SK-N-SH (cell line): ENCODE measurements at regions not wholly inside any gene's neighbourhood (a gene's known extent, or its start where the extent isn't known, plus 50 kb on each side); places are given as distances from the start of the nearest gene placed in this dataset.

Experiments used
- CTCF ChIA-PET: fragments of 300-600, 350-600 bp; formaldehyde crosslinking; extraction: SDS; loops from one replicate; lab custom pipeline; 2021; lab: Yijun Ruan, JAX
- POLR2A ChIA-PET: fragments of 350-600 bp; sonication (Branson Sonifier 250); formaldehyde crosslinking; extraction: SDS; loops from one replicate; lab custom pipeline; 2020; ENCODE audit warnings: antibody characterized with exemption, inconsistent platforms; lab: Yijun Ruan, JAX
- DNase-seq: peaks from one replicate; pipeline ENCODE4 v3.0.0; 2012
- H2AFZ ChIP-seq: fragments of 200-600 bp; sonication (generic); 2 replicates; pipeline ENCODE4 v1.8.1; 2016; ENCODE audit warnings: antibody characterized with exemption, mild to moderate bottlenecking, low read depth
- H3F3A ChIP-seq: fragments of 200-600 bp; sonication (generic); replicated peaks from 2 replicates; pipeline ENCODE3; 2016; ENCODE audit warnings: antibody characterized with exemption, mild to moderate bottlenecking; ENCODE audit not compliant: insufficient read depth
- H3K27ac ChIP-seq, 2 experiments: fragments of 200-500 bp in 1 of 2; fragments of 200-600 bp in 1 of 2; sonication (Bioruptor generic) in 1 of 2; sonication (generic), shearing (Covaris generic) in 1 of 2; 2 replicates each; pipeline versions ENCODE4 v1.5.1 to v1.6.1; 2014 to 2016; ENCODE audit warnings: low read depth in 2 of 2, inconsistent platforms in 1 of 2, low read length in 1 of 2, mild to moderate bottlenecking in 1 of 2, mixed read lengths in 1 of 2
- H3K27me3 ChIP-seq: fragments of 200-600 bp; sonication (generic), shearing (Covaris generic); 2 replicates; pipeline ENCODE4 v1.6.1; 2016; ENCODE audit warnings: mixed run types; ENCODE audit not compliant: insufficient read depth
- H3K36me3 ChIP-seq, 2 experiments: fragments of 200-500 bp in 1 of 2; fragments of 200-600 bp in 1 of 2; sonication (Bioruptor generic) in 1 of 2; sonication (generic) in 1 of 2; replicated peaks in 1 of 2; 2 replicates each; pipeline versions ENCODE3 to v1.5.1; 2014 to 2016; ENCODE audit warnings: low read length in 1 of 2, mild to moderate bottlenecking in 1 of 2; ENCODE audit not compliant: insufficient read depth in 2 of 2, control insufficient read depth in 1 of 2
- H3K4me1 ChIP-seq, 2 experiments: fragments of 200-500 bp in 1 of 2; fragments of 200-600 bp in 1 of 2; sonication (Bioruptor generic) in 1 of 2; sonication (generic), shearing (Covaris generic) in 1 of 2; 2 replicates each; pipeline versions ENCODE4 v1.5.1 to v1.6.1; 2014 to 2016; ENCODE audit warnings: low read depth in 1 of 2, low read length in 1 of 2, mixed run types in 1 of 2; ENCODE audit not compliant: insufficient read depth in 2 of 2, control insufficient read depth in 1 of 2
- H3K4me2 ChIP-seq: fragments of 200-600 bp; sonication (generic), shearing (Covaris generic); 2 replicates; pipeline ENCODE4 v1.6.1; 2017; ENCODE audit warnings: mixed run types
- H3K4me3 ChIP-seq, 2 experiments: fragments of 200-500 bp in 1 of 2; fragments of 200-600 bp in 1 of 2; sonication (Bioruptor generic) in 1 of 2; sonication (generic), shearing (Covaris generic) in 1 of 2; 2 replicates each; pipeline versions ENCODE4 v1.5.1 to v1.8.1; 2014 to 2016; ENCODE audit warnings: low read depth in 2 of 2, inconsistent platforms in 1 of 2, low read length in 1 of 2, mild to moderate bottlenecking in 1 of 2, mixed read lengths in 1 of 2, moderate library complexity in 1 of 2
- H3K79me2 ChIP-seq: fragments of 200-600 bp; sonication (generic); 2 replicates; pipeline ENCODE4 v1.8.1; 2017; ENCODE audit warnings: mild to moderate bottlenecking; ENCODE audit not compliant: insufficient read depth
- H3K9ac ChIP-seq: fragments of 200-600 bp; sonication (generic); 2 replicates; pipeline ENCODE4 v1.6.1; 2017; ENCODE audit warnings: mixed run types
- H3K9me2 ChIP-seq: fragments of 200-600 bp; sonication (generic); 2 replicates; pipeline ENCODE4 v1.6.1; 2017; ENCODE audit warnings: mixed run types
- H3K9me3 ChIP-seq: fragments of 200-600 bp; sonication (generic); 2 replicates; pipeline ENCODE4 v1.6.1; 2017; ENCODE audit warnings: mixed run types, mild to moderate bottlenecking, moderate library complexity
- H4K20me1 ChIP-seq: fragments of 200-600 bp; sonication (generic); 2 replicates; pipeline ENCODE4 v1.6.1; 2017; ENCODE audit warnings: mild to moderate bottlenecking, mixed run types; ENCODE audit not compliant: insufficient read depth
- CHD2 ChIP-seq: fragments of 150-350 bp; IDR thresholded peaks from 2 replicates; pipeline ENCODE4 v1.6.1; 2018; ENCODE audit warnings: low read length; ENCODE audit not compliant: partially characterized antibody
- ELF1 ChIP-seq: IDR thresholded peaks from 2 replicates; pipeline ENCODE4 v1.4.0; 2012
- EP300 ChIP-seq, 2 experiments: IDR thresholded peaks; 2 replicates each; pipeline versions ENCODE4 v1.4.0 to v1.6.1; 2012; ENCODE audit warnings: borderline replicate concordance in 1 of 2, low read depth in 1 of 2, low read length in 1 of 2
- EZH2phosphoT487 ChIP-seq: fragments of 200-600 bp; sonication (generic); IDR thresholded peaks from 2 replicates; pipeline ENCODE4 v1.6.1; 2017; ENCODE audit warnings: low read depth, mixed run types, mild to moderate bottlenecking, antibody characterized with exemption, moderate library complexity, borderline replicate concordance
- FOSL2 ChIP-seq: IDR thresholded peaks from 2 replicates; pipeline ENCODE4 v1.4.0; 2012; ENCODE audit warnings: low read depth, mild to moderate bottlenecking, moderate library complexity, borderline replicate concordance
- FOXJ3 ChIP-seq: sonication (generic); formaldehyde crosslinking; IDR thresholded peaks from 2 replicates; pipeline ENCODE4 v1.5.1; 2020; ENCODE audit warnings: mild to moderate bottlenecking, missing genetic modification reagents
- GABPA ChIP-seq: IDR thresholded peaks from 2 replicates; pipeline ENCODE4 v1.4.0; 2012; ENCODE audit warnings: low read depth, mild to moderate bottlenecking
- JUND ChIP-seq: IDR thresholded peaks from 2 replicates; pipeline ENCODE4 v1.4.0; 2012
- POLR2AphosphoS5 ChIP-seq: IDR thresholded peaks from 2 replicates; pipeline ENCODE4 v1.6.1; 2012; ENCODE audit warnings: low read depth, low read length
- RFX5 ChIP-seq: IDR thresholded peaks from 2 replicates; pipeline ENCODE4 v1.6.1; 2012; ENCODE audit warnings: mild to moderate bottlenecking, improper control_type of control experiment, low read length
- SMC3 ChIP-seq: IDR thresholded peaks from 2 replicates; pipeline ENCODE4 v1.6.1; 2012; ENCODE audit warnings: low read depth, low read length, improper control_type of control experiment
- TAF1 ChIP-seq: IDR thresholded peaks from 2 replicates; pipeline ENCODE4 v1.6.1; 2012; ENCODE audit warnings: low read depth, mild to moderate bottlenecking, low read length, moderate library complexity, borderline replicate concordance
- TCF12 ChIP-seq: IDR thresholded peaks from 2 replicates; pipeline ENCODE4 v1.4.0; 2012
- TEAD4 ChIP-seq: IDR thresholded peaks from 2 replicates; pipeline ENCODE4 v1.4.0; 2012; ENCODE audit warnings: mild to moderate bottlenecking, borderline replicate concordance; ENCODE audit not compliant: insufficient read depth
- WGBS: methylation state at CpG from one replicate; pipeline ENCODE4 v1.1.6; 2017; ENCODE audit warnings: low lambda C conversion rate; 5-methylcytosine and 5-hydroxymethylcytosine counted together
- TF ChIP-seq, protein P1 (sequence below): fragments of 200-600 bp; sonication (generic); IDR thresholded peaks from 2 replicates; pipeline ENCODE4 v1.6.1; 2017; ENCODE audit warnings: antibody characterized with exemption, mild to moderate bottlenecking, moderate library complexity
- TF ChIP-seq, protein P2 (sequence below): IDR thresholded peaks from 2 replicates; pipeline ENCODE4; 2012
- TF ChIP-seq, protein P3 (sequence below): fragments of 150-350 bp; IDR thresholded peaks from 2 replicates; pipeline ENCODE4 v1.6.1; 2016; ENCODE audit warnings: mild to moderate bottlenecking, low read depth, low read length
- TF ChIP-seq, protein P4 (sequence below): IDR thresholded peaks from 2 replicates; pipeline ENCODE4 v1.6.1; 2012; ENCODE audit warnings: mild to moderate bottlenecking, low read depth, low read length, moderate library complexity
- TF ChIP-seq, protein P5 (sequence below): fragments of 150-350 bp; IDR thresholded peaks from 2 replicates; pipeline ENCODE4 v1.6.1; 2017; ENCODE audit warnings: antibody characterized with exemption, low read length, low read depth, borderline replicate concordance

DNA sequence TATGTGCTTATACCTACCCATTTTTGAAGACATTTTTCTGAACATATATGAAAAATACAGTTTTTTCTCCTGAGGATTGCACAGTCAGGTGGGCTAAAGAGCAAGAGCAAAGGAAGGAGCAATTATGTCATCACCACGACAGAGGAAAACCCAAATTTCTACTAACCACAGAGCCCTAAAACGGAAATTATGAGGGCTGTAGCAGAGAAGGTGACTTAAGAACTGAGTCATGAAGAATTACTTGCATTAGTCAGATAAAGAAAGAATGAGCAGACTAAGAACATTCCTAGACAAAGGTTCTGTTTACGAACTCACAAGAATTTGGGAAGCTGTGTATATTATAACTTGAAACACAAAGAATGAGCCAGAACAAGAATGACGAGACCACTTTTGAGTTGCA lies 974.4 kb downstream of the NXPH1 start:
- H3K4me2 ChIP-seq = no peak overlapping the region
- CTCF ChIA-PET = interaction anchor here (0.7 kb wide), 1 partner anchor 13 kb away, joined by 3 read pairs; no protein-coding TSS in a partner anchor

DNA sequence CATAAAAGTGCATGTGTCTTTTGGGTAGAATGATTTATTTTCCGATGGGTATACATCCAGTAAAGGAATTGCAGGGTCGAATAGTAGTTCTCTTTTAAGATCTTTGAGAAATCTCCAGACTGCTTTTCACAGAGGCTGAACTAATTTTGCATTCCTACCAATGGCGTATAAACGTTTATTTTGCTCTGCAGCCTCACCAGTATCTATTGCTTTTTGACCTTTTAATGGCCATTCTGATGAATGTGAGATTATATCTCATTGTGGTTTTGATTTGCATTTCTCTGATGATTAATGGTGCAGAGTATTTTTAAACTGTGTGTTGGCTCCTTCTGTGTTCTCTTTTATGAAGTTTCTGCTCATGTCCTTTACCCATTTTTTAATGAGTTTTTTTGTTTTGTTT lies 1020.1 kb downstream of the NXPH1 start:
- DNase-seq = no peak
- H3K4me3 ChIP-seq = no peak overlapping the region
- TF ChIP-seq TCF12 (no peak), SMC3 (no peak), EP300 (IDR thresholded peaks at IDR 0.05; ENCODE audit: borderline replicate concordance in 1 of 2, low read depth in 1 of 2, low read length in 1 of 2) (no peak), TEAD4 (no peak), RFX5 (no peak), FOXJ3 (CRISPR knock-in tag) (no peak), POLR2AphosphoS5 (no peak), ELF1 (no peak), CHD2 (no peak), FOSL2 (no peak), JUND (no peak), TAF1 (no peak)
- TF ChIP-seq, protein P1, sequence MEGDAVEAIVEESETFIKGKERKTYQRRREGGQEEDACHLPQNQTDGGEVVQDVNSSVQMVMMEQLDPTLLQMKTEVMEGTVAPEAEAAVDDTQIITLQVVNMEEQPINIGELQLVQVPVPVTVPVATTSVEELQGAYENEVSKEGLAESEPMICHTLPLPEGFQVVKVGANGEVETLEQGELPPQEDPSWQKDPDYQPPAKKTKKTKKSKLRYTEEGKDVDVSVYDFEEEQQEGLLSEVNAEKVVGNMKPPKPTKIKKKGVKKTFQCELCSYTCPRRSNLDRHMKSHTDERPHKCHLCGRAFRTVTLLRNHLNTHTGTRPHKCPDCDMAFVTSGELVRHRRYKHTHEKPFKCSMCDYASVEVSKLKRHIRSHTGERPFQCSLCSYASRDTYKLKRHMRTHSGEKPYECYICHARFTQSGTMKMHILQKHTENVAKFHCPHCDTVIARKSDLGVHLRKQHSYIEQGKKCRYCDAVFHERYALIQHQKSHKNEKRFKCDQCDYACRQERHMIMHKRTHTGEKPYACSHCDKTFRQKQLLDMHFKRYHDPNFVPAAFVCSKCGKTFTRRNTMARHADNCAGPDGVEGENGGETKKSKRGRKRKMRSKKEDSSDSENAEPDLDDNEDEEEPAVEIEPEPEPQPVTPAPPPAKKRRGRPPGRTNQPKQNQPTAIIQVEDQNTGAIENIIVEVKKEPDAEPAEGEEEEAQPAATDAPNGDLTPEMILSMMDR = no peak
- TF ChIP-seq, protein P2, sequence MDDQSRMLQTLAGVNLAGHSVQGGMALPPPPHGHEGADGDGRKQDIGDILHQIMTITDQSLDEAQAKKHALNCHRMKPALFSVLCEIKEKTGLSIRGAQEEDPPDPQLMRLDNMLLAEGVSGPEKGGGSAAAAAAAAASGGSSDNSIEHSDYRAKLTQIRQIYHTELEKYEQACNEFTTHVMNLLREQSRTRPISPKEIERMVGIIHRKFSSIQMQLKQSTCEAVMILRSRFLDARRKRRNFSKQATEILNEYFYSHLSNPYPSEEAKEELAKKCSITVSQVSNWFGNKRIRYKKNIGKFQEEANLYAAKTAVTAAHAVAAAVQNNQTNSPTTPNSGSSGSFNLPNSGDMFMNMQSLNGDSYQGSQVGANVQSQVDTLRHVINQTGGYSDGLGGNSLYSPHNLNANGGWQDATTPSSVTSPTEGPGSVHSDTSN = no peak
- TF ChIP-seq, protein P3, sequence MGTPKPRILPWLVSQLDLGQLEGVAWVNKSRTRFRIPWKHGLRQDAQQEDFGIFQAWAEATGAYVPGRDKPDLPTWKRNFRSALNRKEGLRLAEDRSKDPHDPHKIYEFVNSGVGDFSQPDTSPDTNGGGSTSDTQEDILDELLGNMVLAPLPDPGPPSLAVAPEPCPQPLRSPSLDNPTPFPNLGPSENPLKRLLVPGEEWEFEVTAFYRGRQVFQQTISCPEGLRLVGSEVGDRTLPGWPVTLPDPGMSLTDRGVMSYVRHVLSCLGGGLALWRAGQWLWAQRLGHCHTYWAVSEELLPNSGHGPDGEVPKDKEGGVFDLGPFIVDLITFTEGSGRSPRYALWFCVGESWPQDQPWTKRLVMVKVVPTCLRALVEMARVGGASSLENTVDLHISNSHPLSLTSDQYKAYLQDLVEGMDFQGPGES = no peak
- TF ChIP-seq, protein P4, sequence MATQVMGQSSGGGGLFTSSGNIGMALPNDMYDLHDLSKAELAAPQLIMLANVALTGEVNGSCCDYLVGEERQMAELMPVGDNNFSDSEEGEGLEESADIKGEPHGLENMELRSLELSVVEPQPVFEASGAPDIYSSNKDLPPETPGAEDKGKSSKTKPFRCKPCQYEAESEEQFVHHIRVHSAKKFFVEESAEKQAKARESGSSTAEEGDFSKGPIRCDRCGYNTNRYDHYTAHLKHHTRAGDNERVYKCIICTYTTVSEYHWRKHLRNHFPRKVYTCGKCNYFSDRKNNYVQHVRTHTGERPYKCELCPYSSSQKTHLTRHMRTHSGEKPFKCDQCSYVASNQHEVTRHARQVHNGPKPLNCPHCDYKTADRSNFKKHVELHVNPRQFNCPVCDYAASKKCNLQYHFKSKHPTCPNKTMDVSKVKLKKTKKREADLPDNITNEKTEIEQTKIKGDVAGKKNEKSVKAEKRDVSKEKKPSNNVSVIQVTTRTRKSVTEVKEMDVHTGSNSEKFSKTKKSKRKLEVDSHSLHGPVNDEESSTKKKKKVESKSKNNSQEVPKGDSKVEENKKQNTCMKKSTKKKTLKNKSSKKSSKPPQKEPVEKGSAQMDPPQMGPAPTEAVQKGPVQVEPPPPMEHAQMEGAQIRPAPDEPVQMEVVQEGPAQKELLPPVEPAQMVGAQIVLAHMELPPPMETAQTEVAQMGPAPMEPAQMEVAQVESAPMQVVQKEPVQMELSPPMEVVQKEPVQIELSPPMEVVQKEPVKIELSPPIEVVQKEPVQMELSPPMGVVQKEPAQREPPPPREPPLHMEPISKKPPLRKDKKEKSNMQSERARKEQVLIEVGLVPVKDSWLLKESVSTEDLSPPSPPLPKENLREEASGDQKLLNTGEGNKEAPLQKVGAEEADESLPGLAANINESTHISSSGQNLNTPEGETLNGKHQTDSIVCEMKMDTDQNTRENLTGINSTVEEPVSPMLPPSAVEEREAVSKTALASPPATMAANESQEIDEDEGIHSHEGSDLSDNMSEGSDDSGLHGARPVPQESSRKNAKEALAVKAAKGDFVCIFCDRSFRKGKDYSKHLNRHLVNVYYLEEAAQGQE = no peak
- TF ChIP-seq, protein P5, sequence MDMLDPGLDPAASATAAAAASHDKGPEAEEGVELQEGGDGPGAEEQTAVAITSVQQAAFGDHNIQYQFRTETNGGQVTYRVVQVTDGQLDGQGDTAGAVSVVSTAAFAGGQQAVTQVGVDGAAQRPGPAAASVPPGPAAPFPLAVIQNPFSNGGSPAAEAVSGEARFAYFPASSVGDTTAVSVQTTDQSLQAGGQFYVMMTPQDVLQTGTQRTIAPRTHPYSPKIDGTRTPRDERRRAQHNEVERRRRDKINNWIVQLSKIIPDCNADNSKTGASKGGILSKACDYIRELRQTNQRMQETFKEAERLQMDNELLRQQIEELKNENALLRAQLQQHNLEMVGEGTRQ = no peak

More for the DNA sequence above, 974.4 kb downstream of the NXPH1 start:
- H3F3A ChIP-seq = no peaks in the 10 kb centered on the region
- H3K79me2 ChIP-seq = no peaks in the 10 kb centered on the region
- no peak for TF ChIP-seq FOXJ3 (CRISPR knock-in tag)
- TF ChIP-seq, protein P5 = no peak
- TF ChIP-seq EZH2phosphoT487 = no peak
- no peak for TF ChIP-seq GABPA
- TF ChIP-seq, all 33 proteins: peak for 0
- Histone ChIP-seq H3K27ac (no peak overlapping the region), H3K27me3 (no peaks in the 10 kb centered on the region), H3K9me2 (no peaks in the 10 kb centered on the region), H4K20me1 (no peaks in the 10 kb centered on the region), H3K36me3 (no peaks in the 10 kb centered on the region), H3K9me3 (peaks cover 7% of the 10 kb centered on the region), H3K4me3 (no peak overlapping the region), H2AFZ (no peak overlapping the region), H3K4me1 (no peaks in the 10 kb centered on the region), H3K9ac (no peak overlapping the region)
- 13% methylated on average over 4 of the region's 4 CpGs for WGBS
- POLR2A ChIA-PET = no interaction called here
- DNase-seq = no peak

More for the DNA sequence above, 1020.1 kb downstream of the NXPH1 start:
- no peak overlapping the region for H2AFZ ChIP-seq
- H3K9me3 ChIP-seq = 0 out of 2 replicates have a peak, but pooled peaks cover 5% of the 10 kb centered on the region
- no peak overlapping the region for H3K9ac ChIP-seq
- no peaks in the 10 kb centered on the region for H4K20me1 ChIP-seq
- WGBS = 29% methylated on average over 4 of the region's 4 CpGs
- ChIA-PET CTCF (no interaction called here), POLR2A (no interaction called here)
- H3K4me1 ChIP-seq = no peaks in the 10 kb centered on the region; a peak in 1 of 4 replicates
- H3K4me2 ChIP-seq = no peak overlapping the region
- no peaks in the 10 kb centered on the region for H3K27me3 ChIP-seq
- H3F3A ChIP-seq = no peaks in the 10 kb centered on the region
- no peaks in the 10 kb centered on the region for H3K36me3 ChIP-seq
- H3K79me2 ChIP-seq = no peaks in the 10 kb centered on the region
- H3K27ac ChIP-seq = no peak overlapping the region
- no peaks in the 10 kb centered on the region for H3K9me2 ChIP-seq
